Lower leg skin (tissue), 3 donors: ENCODE measurements at regions not wholly inside any gene's neighbourhood (a gene's known extent, or its start where the extent isn't known, plus 50 kb on each side); places are given as distances from the start of the nearest gene placed in this dataset.

ENCODE experiments used
- CTCF ChIP-seq, 3 donors: fragments of 450-650 bp; IDR thresholded peaks; one replicate each; pipeline ENCODE4 v1.5.1; 2016; ENCODE audit warnings: antibody characterized with exemption in 3 of 3, mild to moderate bottlenecking in 3 of 3, moderate library complexity in 2 of 3
- POLR2A ChIP-seq, 2 donors: fragments of 450-650 bp; IDR thresholded peaks; one replicate each; pipeline ENCODE4 v1.6.1; 2016 to 2017; ENCODE audit warnings: antibody characterized with exemption in 2 of 2, mild to moderate bottlenecking in 1 of 2, moderate library complexity in 1 of 2

GRCh38 chr4:134276476-134276875 lies 74.9 kb upstream of the PABPC4L start:
- TF ChIP-seq POLR2A (IDR thresholded peaks at IDR 0.05) = no peak
- TF ChIP-seq CTCF (IDR thresholded peaks at IDR 0.05) = no peak
